ENCODE measurements at regions not wholly inside any gene's neighbourhood (a gene's known extent, or its start where the extent isn't known, plus 50 kb on each side); places are given as distances from the start of the nearest gene placed in this dataset.
"Not testable (repeated sequence)": the region's sequence is repeated elsewhere in the genome, so short reads cannot be mapped to it uniquely, and the experiment has no call there.

- DNase-seq (ENCODE audit: low read depth in 2 of 2) = no peak
Observed at GRCh38 chr12:125989696-125990095, 924.5 kb downstream of the AACS start.

- no peak for DNase-seq (ENCODE audit: low read depth in 2 of 2)
Observed at GRCh38 chr12:125996443-125996842, 931.2 kb downstream of the AACS start.

- DNase-seq (ENCODE audit: low read depth in 2 of 2) = no peak
Observed at GRCh38 chr12:125999628-126000027, 934.4 kb downstream of the AACS start.

- DNase-seq (ENCODE audit: low read depth in 2 of 2) = no peak
Observed at GRCh38 chr12:126019385-126019784, 954.1 kb downstream of the AACS start.

GRCh38 chr12:126021675-126022074 lies 956.4 kb downstream of the AACS start:
- no peak for DNase-seq (ENCODE audit: low read depth in 2 of 2)

- no peak for DNase-seq (ENCODE audit: low read depth in 2 of 2)
Observed at GRCh38 chr12:126027825-126028224, 962.6 kb downstream of the AACS start.

- no peak for DNase-seq (ENCODE audit: low read depth in 2 of 2)
Observed at GRCh38 chr12:126030573-126030972, 965.3 kb downstream of the AACS start.

- no peak for DNase-seq (ENCODE audit: low read depth in 2 of 2)
Observed at GRCh38 chr12:126033751-126034150, 968.5 kb downstream of the AACS start.

GRCh38 chr12:126036348-126036747 lies 971.1 kb downstream of the AACS start:
- DNase-seq (ENCODE audit: low read depth in 2 of 2) = no peak

- DNase-seq (ENCODE audit: low read depth in 2 of 2) = no peak
Observed at GRCh38 chr12:126038434-126038833, 973.2 kb downstream of the AACS start.

- DNase-seq (ENCODE audit: low read depth in 2 of 2) = no peak
Observed at GRCh38 chr12:126040307-126040706, 975.1 kb downstream of the AACS start.

- DNase-seq (ENCODE audit: low read depth in 2 of 2) = no peak
Observed at GRCh38 chr12:126042286-126042685, 977.1 kb downstream of the AACS start.

- DNase-seq (ENCODE audit: low read depth in 2 of 2) = not testable (repeated sequence)
Observed at GRCh38 chr12:126049501-126049900, 984.3 kb downstream of the AACS start.

- DNase-seq (ENCODE audit: low read depth in 2 of 2) = no peak
Observed at GRCh38 chr12:126051611-126052107, 986.4 kb downstream of the AACS start.

- DNase-seq (ENCODE audit: low read depth in 2 of 2) = no peak
Observed at GRCh38 chr12:126055521-126055920, 990.3 kb downstream of the AACS start.

- no peak for DNase-seq (ENCODE audit: low read depth in 2 of 2)
Observed at GRCh38 chr12:126061777-126062176, 996.5 kb downstream of the AACS start.

GRCh38 chr12:126064028-126064427 lies 998.8 kb downstream of the AACS start:
- no peak for DNase-seq (ENCODE audit: low read depth in 2 of 2)

- no peak for DNase-seq (ENCODE audit: low read depth in 2 of 2)
Observed at GRCh38 chr12:126067626-126068329, 1002.5 kb downstream of the AACS start.

- no peak for DNase-seq (ENCODE audit: low read depth in 2 of 2)
Observed at GRCh38 chr12:126069549-126070165, 1004.4 kb downstream of the AACS start.

GRCh38 chr12:126076515-126076914 lies 1011.3 kb downstream of the AACS start:
- no peak for DNase-seq (ENCODE audit: low read depth in 2 of 2)

GRCh38 chr12:126083926-126084325 lies 1018.7 kb downstream of the AACS start:
- DNase-seq (ENCODE audit: low read depth in 2 of 2) = no peak

- DNase-seq (ENCODE audit: low read depth in 2 of 2) = no peak
Observed at GRCh38 chr12:126084480-126084879, 1019.2 kb downstream of the AACS start.

- no peak for DNase-seq (ENCODE audit: low read depth in 2 of 2)
Observed at GRCh38 chr12:126086242-126086641, 1021.0 kb downstream of the AACS start.
